Peyer's patch (tissue), 4 donors: ENCODE measurements at regions not wholly inside any gene's neighbourhood (a gene's known extent, or its start where the extent isn't known, plus 50 kb on each side); places are given as distances from the start of the nearest gene placed in this dataset.

Source experiments
- DNase-seq, 3 donors: peaks; one replicate each; pipeline ENCODE4 v3.0.0-alpha.2; 2017 to 2019
- H3K27ac ChIP-seq, 4 donors: fragments of 200-600 bp; sonication (generic); one replicate each; pipeline ENCODE4 v1.5.1; 2016 to 2019
- H3K27me3 ChIP-seq, 2 donors: fragments of 200-600 bp; sonication (generic); one replicate each; pipeline ENCODE4 v1.5.1; 2019
- H3K36me3 ChIP-seq, 3 donors: fragments of 200-600 bp; sonication (generic); one replicate each; pipeline ENCODE4 v1.5.1; 2016 to 2019
- H3K4me1 ChIP-seq, 4 donors: fragments of 200-600 bp; sonication (generic); one replicate each; pipeline ENCODE4 v1.5.1; 2016 to 2019
- H3K4me3 ChIP-seq, 4 donors: fragments of 200-600 bp; sonication (generic); 1 replicate in 3 of 4; 2 replicates in 1 of 4; pipeline ENCODE4 v1.5.1; 2016 to 2019; ENCODE audit warnings: mild to moderate bottlenecking in 1 of 4
- H3K9me3 ChIP-seq, 4 donors: fragments of 200-600 bp; sonication (generic); one replicate each; pipeline ENCODE4 v1.5.1; 2016 to 2019; ENCODE audit warnings: mild to moderate bottlenecking in 1 of 4
- CTCF ChIP-seq, 6 experiments: fragments of 450-650 bp in 4 of 6; fragments of 200-600 bp in 2 of 6; sonication (generic) in 1 of 6; IDR thresholded peaks; one replicate each; pipeline ENCODE4 v1.5.1; 2017 to 2019; ENCODE audit warnings: antibody characterized with exemption in 6 of 6, mild to moderate bottlenecking in 3 of 6, moderate library complexity in 1 of 6
- POLR2A ChIP-seq, 2 donors: fragments of 450-650 bp; IDR thresholded peaks; one replicate each; pipeline ENCODE4 v1.5.1; 2017; ENCODE audit warnings: antibody characterized with exemption in 2 of 2, mild to moderate bottlenecking in 2 of 2, moderate library complexity in 2 of 2

GRCh38 chr7:112624416-112624815 lies 143.6 kb downstream of the LSMEM1 start:
- Histone ChIP-seq H3K36me3 (no peaks in the 10 kb centered on the region), H3K27me3 (no peaks in the 10 kb centered on the region), H3K9me3 (peaks cover 0 to 3% (median 0%) of the 10 kb centered on the region in 4 donors), H3K4me3 (no peak overlapping the region), H3K4me1 (no peaks in the 10 kb centered on the region), H3K27ac (no peak overlapping the region)
- DNase-seq: no peak
- no peak for TF ChIP-seq CTCF (IDR thresholded peaks at IDR 0.05)
- no peak for TF ChIP-seq POLR2A (IDR thresholded peaks at IDR 0.05)

GRCh38 chr7:112630565-112630964 lies 149.8 kb downstream of the LSMEM1 start:
- Histone ChIP-seq H3K4me1 (no peaks in the 10 kb centered on the region), H3K9me3 (peaks cover 0 to 3% (median 0%) of the 10 kb centered on the region in 4 donors), H3K36me3 (no peaks in the 10 kb centered on the region), H3K4me3 (no peak overlapping the region), H3K27ac (no peak overlapping the region), H3K27me3 (no peaks in the 10 kb centered on the region)
- TF ChIP-seq CTCF (IDR thresholded peaks at IDR 0.05): no peak
- TF ChIP-seq POLR2A (IDR thresholded peaks at IDR 0.05): no peak
- no peak for DNase-seq

GRCh38 chr7:112634107-112634506 lies 153.3 kb downstream of the LSMEM1 start:
- H3K4me1 ChIP-seq: no peaks in the 10 kb centered on the region
- H3K4me3 ChIP-seq: no peak overlapping the region
- no peaks in the 10 kb centered on the region for H3K36me3 ChIP-seq
- DNase-seq: no peak
- no peaks in the 10 kb centered on the region for H3K9me3 ChIP-seq
- TF ChIP-seq POLR2A (IDR thresholded peaks at IDR 0.05) (no peak), CTCF (IDR thresholded peaks at IDR 0.05) (no peak)
- H3K27me3 ChIP-seq: no peaks in the 10 kb centered on the region
- H3K27ac ChIP-seq: no peak overlapping the region

- Histone ChIP-seq H3K27me3 (no peaks in the 10 kb centered on the region), H3K4me3 (no peak overlapping the region), H3K4me1 (no peaks in the 10 kb centered on the region), H3K27ac (no peak overlapping the region), H3K9me3 (no peaks in the 10 kb centered on the region), H3K36me3 (no peaks in the 10 kb centered on the region)
- TF ChIP-seq POLR2A (IDR thresholded peaks at IDR 0.05): no peak
- no peak for DNase-seq
Observed at GRCh38 chr7:112635742-112636141, 154.5 kb downstream of the TMEM168 start.

GRCh38 chr7:112638675-112639400 lies 151.4 kb downstream of the TMEM168 start:
- no peak for TF ChIP-seq POLR2A (IDR thresholded peaks at IDR 0.05)
- no peak for TF ChIP-seq CTCF (IDR thresholded peaks at IDR 0.05)
- no peaks in the 10 kb centered on the region for H3K4me1 ChIP-seq
- peaks cover 0 to 4% (median 0%) of the 10 kb centered on the region in 4 donors for H3K9me3 ChIP-seq
- H3K4me3 ChIP-seq: no peak overlapping the region
- no peaks in the 10 kb centered on the region for H3K27me3 ChIP-seq
- H3K36me3 ChIP-seq: no peaks in the 10 kb centered on the region
- no peak for DNase-seq
- H3K27ac ChIP-seq: peak overlapping the region in 1 of 4 donors; percentile 1

GRCh38 chr7:112640685-112641084 lies 149.5 kb downstream of the TMEM168 start:
- Histone ChIP-seq H3K9me3 (peaks cover 0 to 4% (median 0%) of the 10 kb centered on the region in 4 donors), H3K36me3 (no peaks in the 10 kb centered on the region), H3K4me3 (no peak overlapping the region), H3K27me3 (no peaks in the 10 kb centered on the region), H3K4me1 (no peaks in the 10 kb centered on the region), H3K27ac (no peak overlapping the region)
- DNase-seq: no peak
- TF ChIP-seq POLR2A (IDR thresholded peaks at IDR 0.05) (no peak), CTCF (IDR thresholded peaks at IDR 0.05) (no peak)
